GM10248 (cell line): ENCODE measurements at regions not wholly inside any gene's neighbourhood (a gene's known extent, or its start where the extent isn't known, plus 50 kb on each side); places are given as distances from the start of the nearest gene placed in this dataset.

Experiments
- CTCF ChIA-PET: fragments of 300-600 bp; sonication (Branson Sonifier 250); formaldehyde crosslinking; extraction: SDS; loops from one replicate; lab custom pipeline; 2021; ENCODE audit warnings: antibody characterized with exemption; lab: Yijun Ruan, JAX
- POLR2A ChIA-PET: fragments of 350-650 bp; sonication (Branson Sonifier 250); formaldehyde crosslinking; extraction: SDS; loops from one replicate; lab custom pipeline; 2020; ENCODE audit warnings: antibody characterized with exemption; lab: Yijun Ruan, JAX
- DNase-seq: peaks from one replicate; pipeline ENCODE4 v3.0.0; 2012; ENCODE audit errors: extremely low spot score
- TF ChIP-seq, protein P1 (sequence below): IDR thresholded peaks from 2 replicates; pipeline ENCODE4 v1.5.1; 2012; ENCODE audit warnings: mild to moderate bottlenecking, low read depth; ENCODE audit errors: extremely low read depth, missing control alignments, control extremely low read depth

DNA sequence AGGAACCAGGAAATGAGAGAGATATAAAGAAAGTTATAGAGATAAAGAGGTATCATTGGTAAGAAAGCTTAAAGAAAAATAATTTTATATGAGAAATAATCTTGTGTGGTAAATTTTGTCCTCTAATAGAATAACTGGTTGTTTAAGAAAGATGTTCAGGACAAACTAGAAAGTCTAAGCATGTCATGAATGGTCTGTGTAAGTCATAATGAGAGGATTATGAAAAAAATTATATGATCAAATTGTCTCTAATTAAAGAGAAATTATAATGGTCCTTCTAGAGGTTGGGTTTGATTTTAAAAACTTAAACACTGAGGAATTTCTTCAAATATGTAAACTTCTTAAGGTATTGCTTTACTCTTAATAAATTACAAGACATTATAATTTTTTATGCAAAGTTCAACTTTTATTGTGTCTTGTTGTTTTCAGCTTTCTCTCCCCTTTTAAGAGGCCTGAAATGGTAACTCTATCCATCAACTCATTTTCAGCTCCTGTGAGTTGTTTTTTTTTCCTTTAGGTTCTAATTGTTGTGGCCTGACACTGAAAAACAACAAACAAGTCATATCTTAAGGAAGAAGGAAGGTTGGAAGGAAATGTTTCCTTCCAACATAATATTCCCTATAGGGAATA, 88.2 kb upstream of the CNOT2 start:
- CTCF ChIA-PET = no interaction called here
- POLR2A ChIA-PET = no interaction called here
- DNase-seq = no peak
- TF ChIP-seq, protein P1, sequence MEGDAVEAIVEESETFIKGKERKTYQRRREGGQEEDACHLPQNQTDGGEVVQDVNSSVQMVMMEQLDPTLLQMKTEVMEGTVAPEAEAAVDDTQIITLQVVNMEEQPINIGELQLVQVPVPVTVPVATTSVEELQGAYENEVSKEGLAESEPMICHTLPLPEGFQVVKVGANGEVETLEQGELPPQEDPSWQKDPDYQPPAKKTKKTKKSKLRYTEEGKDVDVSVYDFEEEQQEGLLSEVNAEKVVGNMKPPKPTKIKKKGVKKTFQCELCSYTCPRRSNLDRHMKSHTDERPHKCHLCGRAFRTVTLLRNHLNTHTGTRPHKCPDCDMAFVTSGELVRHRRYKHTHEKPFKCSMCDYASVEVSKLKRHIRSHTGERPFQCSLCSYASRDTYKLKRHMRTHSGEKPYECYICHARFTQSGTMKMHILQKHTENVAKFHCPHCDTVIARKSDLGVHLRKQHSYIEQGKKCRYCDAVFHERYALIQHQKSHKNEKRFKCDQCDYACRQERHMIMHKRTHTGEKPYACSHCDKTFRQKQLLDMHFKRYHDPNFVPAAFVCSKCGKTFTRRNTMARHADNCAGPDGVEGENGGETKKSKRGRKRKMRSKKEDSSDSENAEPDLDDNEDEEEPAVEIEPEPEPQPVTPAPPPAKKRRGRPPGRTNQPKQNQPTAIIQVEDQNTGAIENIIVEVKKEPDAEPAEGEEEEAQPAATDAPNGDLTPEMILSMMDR = no peak

- ChIA-PET CTCF (interaction anchor here (1.0 kb wide), 1 partner anchor 16 kb away, joined by 3 read pairs; no protein-coding TSS in a partner anchor), POLR2A (no interaction called here)
- DNase-seq = no peak
- TF ChIP-seq, protein P1 = no peak
Observed at GRCh38 chr12:70157099-70157498, 86.1 kb upstream of the CNOT2 start.

DNA sequence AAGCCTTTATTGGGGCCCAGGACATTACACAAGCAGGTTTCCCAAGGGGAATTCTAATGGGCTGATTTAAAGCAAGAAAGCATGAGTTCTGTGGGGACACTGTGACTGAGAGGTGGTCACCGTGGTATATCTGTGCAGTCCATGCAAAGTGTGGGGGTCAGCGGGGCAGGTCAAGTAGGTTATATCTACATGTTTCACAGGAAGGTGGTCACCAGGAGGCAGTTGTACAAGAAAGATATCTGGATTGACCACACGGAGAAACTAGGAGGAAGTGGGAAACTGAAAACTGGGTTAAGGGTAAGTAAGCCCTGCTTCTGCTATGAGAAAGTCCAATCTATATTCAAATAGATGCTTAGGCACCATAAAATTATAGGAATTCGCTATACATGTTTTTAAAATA, 77.8 kb upstream of the CNOT2 start:
- POLR2A ChIA-PET = no interaction called here
- TF ChIP-seq, protein P1 = no peak
- DNase-seq = no peak
- CTCF ChIA-PET = no interaction called here

- ChIA-PET CTCF (no interaction called here), POLR2A (no interaction called here)
- no peak for DNase-seq
- TF ChIP-seq, protein P1 = no peak
Observed at GRCh38 chr12:70176290-70176689, 66.9 kb upstream of the CNOT2 start.

DNA sequence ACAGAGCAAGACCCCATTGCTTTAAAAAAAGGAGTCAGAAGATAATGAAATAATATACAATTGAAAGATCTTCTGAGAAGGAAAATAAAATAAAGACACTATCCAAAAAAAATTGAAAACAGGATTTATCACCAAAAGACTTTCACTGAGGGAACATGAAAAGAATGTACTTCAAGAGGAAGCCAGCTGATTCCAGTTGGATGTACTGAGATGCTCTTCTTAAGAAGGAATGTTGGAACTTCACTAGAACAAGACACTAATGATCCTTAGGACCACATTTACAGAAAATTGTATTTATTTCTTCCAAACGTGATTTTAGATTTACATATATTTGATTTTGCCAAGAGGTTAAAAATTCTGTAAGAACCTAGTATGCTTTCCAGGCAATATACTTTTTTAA, 65.6 kb upstream of the CNOT2 start:
- DNase-seq = no peak
- POLR2A ChIA-PET = no interaction called here
- TF ChIP-seq, protein P1 = no peak
- CTCF ChIA-PET = no interaction called here

DNA sequence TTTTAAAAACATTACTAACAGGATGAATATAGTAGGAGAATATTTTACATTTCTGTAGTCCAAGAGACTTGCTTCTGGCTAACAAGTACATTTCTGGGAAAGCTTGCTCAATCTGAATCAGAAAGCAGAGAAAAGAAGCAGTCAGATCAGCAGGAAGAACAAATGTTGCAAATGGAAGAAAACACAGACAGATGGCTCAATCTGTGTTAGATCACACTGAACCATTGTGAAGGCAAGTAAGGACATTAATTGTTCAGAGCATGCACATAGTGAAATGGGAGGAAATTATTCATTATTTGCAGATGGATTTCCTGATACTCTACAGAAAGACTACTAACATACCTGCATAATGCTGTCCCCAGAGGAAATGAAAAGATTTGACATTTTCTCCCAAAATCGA, 65.2 kb upstream of the CNOT2 start:
- DNase-seq = no peak
- POLR2A ChIA-PET = no interaction called here

More for the DNA sequence above, 65.2 kb upstream of the CNOT2 start:
- TF ChIP-seq, protein P1 = no peak
- CTCF ChIA-PET = no interaction called here
